NCI-H524 (cell line): ENCODE measurements at regions not wholly inside any gene's neighbourhood (a gene's known extent, or its start where the extent isn't known, plus 50 kb on each side); places are given as distances from the start of the nearest gene placed in this dataset.
A peak's percentile ranks its signal among the peaks of the same experiment; 100 is the strongest.

ENCODE experiments used
- DNase-seq, 2 experiments: peaks; one replicate each; lab custom pipeline; 2025; lab: John Stamatoyannopoulos, UW

GRCh38 chr5:74188351-74189105, 452.0 kb downstream of the ENC1 start:
- DNase-seq: no peak

- DNase-seq: no peak
These were observed 452.8 kb downstream of the ENC1 start for GRCh38 chr5:74187757-74188156.

GRCh38 chr5:74186356-74187315, 453.9 kb downstream of the ENC1 start:
- DNase-seq: no peak

GRCh38 chr5:74185599-74185998, 454.9 kb downstream of the ENC1 start:
- DNase-seq: no peak

GRCh38 chr5:74184649-74185048, 455.9 kb downstream of the ENC1 start:
- DNase-seq: no peak

GRCh38 chr5:74183041-74183440, 457.5 kb downstream of the ENC1 start:
- no peak for DNase-seq

- DNase-seq: no peak
These were observed 457.9 kb downstream of the ENC1 start for GRCh38 chr5:74182603-74183002.

GRCh38 chr5:74179701-74180100, 460.8 kb downstream of the ENC1 start:
- no peak for DNase-seq

- DNase-seq: no peak
These were observed 461.3 kb downstream of the ENC1 start for GRCh38 chr5:74179179-74179578.

- DNase-seq: no peak
These were observed 462.6 kb downstream of the ENC1 start for GRCh38 chr5:74177961-74178360.

GRCh38 chr5:74174366-74174765, 466.2 kb downstream of the ENC1 start:
- no peak for DNase-seq

GRCh38 chr5:74173665-74174064, 466.9 kb downstream of the ENC1 start:
- no peak for DNase-seq

- no peak for DNase-seq
These were observed 467.3 kb downstream of the ENC1 start for GRCh38 chr5:74173241-74173640.

GRCh38 chr5:74169701-74170100, 470.8 kb downstream of the ENC1 start:
- no peak for DNase-seq

GRCh38 chr5:74167930-74168315, 472.6 kb downstream of the ENC1 start:
- DNase-seq: no peak

GRCh38 chr5:74167206-74167929, 473.2 kb downstream of the ENC1 start:
- DNase-seq: no peak

- no peak for DNase-seq
These were observed 474.5 kb downstream of the ENC1 start for GRCh38 chr5:74166064-74166463.

GRCh38 chr5:74164725-74165235, 475.7 kb downstream of the ENC1 start:
- peak; percentile 72 to 96 for DNase-seq

- DNase-seq: peak in 1 of 2 experiments; percentile 14
These were observed 478.0 kb downstream of the ENC1 start for GRCh38 chr5:74162524-74162923.

GRCh38 chr5:74161170-74161569, 479.4 kb downstream of the ENC1 start:
- DNase-seq: no peak

GRCh38 chr5:74156728-74157383, 483.7 kb downstream of the ENC1 start:
- no peak for DNase-seq

GRCh38 chr5:74155501-74155900, 485.0 kb downstream of the ENC1 start:
- no peak for DNase-seq
